ENCODE measurements at regions not wholly inside any gene's neighbourhood (a gene's known extent, or its start where the extent isn't known, plus 50 kb on each side); places are given as distances from the start of the nearest gene placed in this dataset.

GRCh38 chr16:59030923-59031485, 296.9 kb upstream of the GOT2 start:
- TF ChIP-seq CTCF (IDR thresholded peaks at IDR 0.05) (no peak), REST (IDR thresholded peaks at IDR 0.05; ENCODE audit: insufficient read depth in 1 of 2, low read depth in 2 of 2, low read length in 1 of 2) (no peak), SIN3A (IDR thresholded peaks at IDR 0.05; ENCODE audit: borderline replicate concordance, insufficient read depth, low read depth, low read length) (no peak), POLR2AphosphoS5 (IDR thresholded peaks at IDR 0.05; ENCODE audit: low read depth, low read length) (no peak)

All from Panc1 (cell line).